ENCODE measurements at regions not wholly inside any gene's neighbourhood (a gene's known extent, or its start where the extent isn't known, plus 50 kb on each side); places are given as distances from the start of the nearest gene placed in this dataset.

- DNase-seq (ENCODE audit: low read depth in 2 of 2) = no peak
Measured at GRCh38 chr14:96931751-96932150, 134.6 kb downstream of the VRK1 start.

GRCh38 chr14:96934638-96935330 lies 137.6 kb downstream of the VRK1 start:
- DNase-seq (ENCODE audit: low read depth in 2 of 2) = no peak

- no peak for DNase-seq (ENCODE audit: low read depth in 2 of 2)
Measured at GRCh38 chr14:96938946-96939345, 141.8 kb downstream of the VRK1 start.

- DNase-seq (ENCODE audit: low read depth in 2 of 2) = no peak
Measured at GRCh38 chr14:96940009-96940408, 142.8 kb downstream of the VRK1 start.

GRCh38 chr14:96944297-96944696 lies 147.1 kb downstream of the VRK1 start:
- DNase-seq (ENCODE audit: low read depth in 2 of 2) = no peak

- no peak for DNase-seq (ENCODE audit: low read depth in 2 of 2)
Measured at GRCh38 chr14:96945721-96946120, 148.5 kb downstream of the VRK1 start.

- no peak for DNase-seq (ENCODE audit: low read depth in 2 of 2)
Measured at GRCh38 chr14:96949594-96949993, 152.4 kb downstream of the VRK1 start.

GRCh38 chr14:96951511-96951910 lies 154.3 kb downstream of the VRK1 start:
- DNase-seq (ENCODE audit: low read depth in 2 of 2) = no peak

GRCh38 chr14:96953087-96953874 lies 156.1 kb downstream of the VRK1 start:
- no peak for DNase-seq (ENCODE audit: low read depth in 2 of 2)

GRCh38 chr14:96953875-96954185 lies 156.6 kb downstream of the VRK1 start:
- DNase-seq (ENCODE audit: low read depth in 2 of 2) = no peak

- DNase-seq (ENCODE audit: low read depth in 2 of 2) = no peak
Measured at GRCh38 chr14:96956464-96957239, 159.5 kb downstream of the VRK1 start.

GRCh38 chr14:96958057-96958456 lies 160.9 kb downstream of the VRK1 start:
- DNase-seq (ENCODE audit: low read depth in 2 of 2) = no peak

GRCh38 chr14:96959992-96960391 lies 162.8 kb downstream of the VRK1 start:
- DNase-seq (ENCODE audit: low read depth in 2 of 2) = no peak

- no peak for DNase-seq (ENCODE audit: low read depth in 2 of 2)
Measured at GRCh38 chr14:96960598-96961116, 163.5 kb downstream of the VRK1 start.

- no peak for DNase-seq (ENCODE audit: low read depth in 2 of 2)
Measured at GRCh38 chr14:96961895-96962294, 164.7 kb downstream of the VRK1 start.

GRCh38 chr14:96962337-96962736 lies 165.2 kb downstream of the VRK1 start:
- DNase-seq (ENCODE audit: low read depth in 2 of 2) = no peak

GRCh38 chr14:96964726-96965415 lies 167.7 kb downstream of the VRK1 start:
- DNase-seq (ENCODE audit: low read depth in 2 of 2) = no peak

GRCh38 chr14:96965885-96966595 lies 168.9 kb downstream of the VRK1 start:
- DNase-seq (ENCODE audit: low read depth in 2 of 2) = no peak

- no peak for DNase-seq (ENCODE audit: low read depth in 2 of 2)
Measured at GRCh38 chr14:96975116-96975515, 177.9 kb downstream of the VRK1 start.

GRCh38 chr14:96978525-96979272 lies 181.5 kb downstream of the VRK1 start:
- DNase-seq (ENCODE audit: low read depth in 2 of 2) = no peak

Data from stimulated activated CD8-positive, alpha-beta memory T cell treated with anti-CD3 and anti-CD28 coated beads, Interleukin-2, amount 100 ng/mL, for 1 hour (primary cell).